HEK293T (cell line): ENCODE measurements at regions not wholly inside any gene's neighbourhood (a gene's known extent, or its start where the extent isn't known, plus 50 kb on each side); places are given as distances from the start of the nearest gene placed in this dataset.

ENCODE experiments used
- FOXM1 ChIP-seq: fragments of 450-650 bp; IDR thresholded peaks from 2 replicates; pipeline ENCODE4 v1.6.1; 2017; ENCODE audit warnings: mild to moderate bottlenecking, borderline replicate concordance
- SP1 ChIP-seq: fragments of 450-650 bp; IDR thresholded peaks from 2 replicates; pipeline ENCODE4 v1.6.1; 2017

DNA sequence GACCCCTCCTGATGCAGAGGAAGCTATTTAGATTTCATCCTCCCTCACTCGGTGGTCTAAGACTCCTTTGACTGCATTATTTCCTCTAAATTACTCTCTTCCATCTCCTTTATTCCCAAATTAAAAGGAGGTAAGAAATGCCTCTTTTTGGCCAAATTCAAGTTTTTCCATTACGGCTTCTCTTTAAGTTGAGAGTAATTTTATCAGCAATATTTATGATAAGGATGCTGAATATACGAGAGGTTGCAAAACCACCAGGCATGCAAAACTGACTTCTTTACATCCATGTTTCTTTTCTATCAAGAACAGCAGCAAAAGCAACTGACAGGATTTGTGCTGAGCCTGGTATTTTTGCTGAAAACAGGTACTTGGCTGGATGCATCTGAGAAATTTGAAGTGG, 262.0 kb upstream of the RARB start:
- TF ChIP-seq FOXM1 (no peak), SP1 (no peak)
